Progenitor cell of endocrine pancreas (in vitro differentiated cells): ENCODE measurements at regions not wholly inside any gene's neighbourhood (a gene's known extent, or its start where the extent isn't known, plus 50 kb on each side); places are given as distances from the start of the nearest gene placed in this dataset.

Source experiments
- DNase-seq: peaks from one replicate; pipeline ENCODE4 v3.0.0; 2021; ENCODE audit warnings: low spot score; ENCODE audit not compliant: unreplicated experiment
- H3K27ac Mint-ChIP-seq: 2 replicates; pipeline ENCODE4 v1.8.0; 2021; ENCODE audit warnings: mild to moderate bottlenecking, moderate library complexity, mixed read lengths
- H3K27me3 Mint-ChIP-seq: 2 replicates; pipeline ENCODE4 v1.8.0; 2021; ENCODE audit warnings: mixed read lengths
- H3K36me3 Mint-ChIP-seq: 2 replicates; pipeline ENCODE4 v1.8.0; 2022; ENCODE audit warnings: mixed read lengths; ENCODE audit not compliant: insufficient read depth
- H3K4me1 Mint-ChIP-seq: 2 replicates; pipeline ENCODE4 v1.8.0; 2021; ENCODE audit warnings: low read depth, mixed read lengths
- H3K4me3 Mint-ChIP-seq: 2 replicates; pipeline ENCODE4 v1.8.0; 2021; ENCODE audit warnings: low read depth, mild to moderate bottlenecking, moderate library complexity, mixed read lengths
- H3K9me3 Mint-ChIP-seq: 2 replicates; pipeline ENCODE4 v1.8.0; 2021; ENCODE audit warnings: low read depth, mixed read lengths
- TF ChIP-seq, protein P1 (sequence below): fragments of 200-600 bp; sonication (generic); IDR thresholded peaks from one replicate; pipeline ENCODE4 v1.5.0; 2021; ENCODE audit warnings: antibody characterized with exemption, mild to moderate bottlenecking; ENCODE audit not compliant: unreplicated experiment

DNA sequence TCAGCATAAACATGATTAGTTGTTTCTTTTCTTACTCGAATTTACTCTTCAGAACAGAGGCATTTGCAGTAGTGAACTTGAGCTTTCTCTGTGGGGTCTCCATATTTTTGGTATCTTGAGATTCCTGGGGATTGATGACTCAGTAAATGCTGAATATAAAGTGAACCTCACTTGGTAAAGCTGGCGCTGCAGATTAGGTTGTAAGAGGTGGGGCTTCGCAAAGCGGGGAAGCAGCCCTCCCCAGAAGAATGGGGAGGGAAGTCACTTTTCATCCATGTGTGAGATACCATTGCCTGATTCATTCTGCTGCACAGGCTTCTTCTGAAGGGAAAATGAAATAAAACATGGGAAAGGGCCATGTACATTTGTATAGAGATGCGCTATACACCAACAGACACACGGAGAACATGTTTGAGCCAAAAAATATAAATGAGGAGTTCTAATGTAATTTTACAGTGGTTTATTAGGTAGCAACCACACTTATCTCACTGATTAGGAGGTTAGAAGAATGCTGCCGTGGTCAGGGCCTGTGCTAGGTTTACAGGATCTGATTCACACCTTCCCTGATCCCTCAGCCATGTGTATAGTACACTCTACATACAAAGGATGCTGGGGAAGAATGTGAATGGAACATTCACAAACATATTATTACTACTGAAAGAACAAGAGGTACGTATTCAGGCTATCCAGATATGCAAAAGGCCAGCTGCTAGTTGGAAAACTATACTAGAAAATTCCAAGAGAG lies 63.5 kb downstream of the DNTTIP2 start:
- TF ChIP-seq, protein P1, sequence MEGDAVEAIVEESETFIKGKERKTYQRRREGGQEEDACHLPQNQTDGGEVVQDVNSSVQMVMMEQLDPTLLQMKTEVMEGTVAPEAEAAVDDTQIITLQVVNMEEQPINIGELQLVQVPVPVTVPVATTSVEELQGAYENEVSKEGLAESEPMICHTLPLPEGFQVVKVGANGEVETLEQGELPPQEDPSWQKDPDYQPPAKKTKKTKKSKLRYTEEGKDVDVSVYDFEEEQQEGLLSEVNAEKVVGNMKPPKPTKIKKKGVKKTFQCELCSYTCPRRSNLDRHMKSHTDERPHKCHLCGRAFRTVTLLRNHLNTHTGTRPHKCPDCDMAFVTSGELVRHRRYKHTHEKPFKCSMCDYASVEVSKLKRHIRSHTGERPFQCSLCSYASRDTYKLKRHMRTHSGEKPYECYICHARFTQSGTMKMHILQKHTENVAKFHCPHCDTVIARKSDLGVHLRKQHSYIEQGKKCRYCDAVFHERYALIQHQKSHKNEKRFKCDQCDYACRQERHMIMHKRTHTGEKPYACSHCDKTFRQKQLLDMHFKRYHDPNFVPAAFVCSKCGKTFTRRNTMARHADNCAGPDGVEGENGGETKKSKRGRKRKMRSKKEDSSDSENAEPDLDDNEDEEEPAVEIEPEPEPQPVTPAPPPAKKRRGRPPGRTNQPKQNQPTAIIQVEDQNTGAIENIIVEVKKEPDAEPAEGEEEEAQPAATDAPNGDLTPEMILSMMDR = no peak
- Mint-ChIP-seq H3K4me3 (no peak overlapping the region), H3K27ac (no peak overlapping the region), H3K4me1 (peaks cover 12% of the 10 kb centered on the region), H3K27me3 (no peaks in the 10 kb centered on the region), H3K36me3 (no peaks in the 10 kb centered on the region), H3K9me3 (no peaks in the 10 kb centered on the region)
- DNase-seq = no peak

DNA sequence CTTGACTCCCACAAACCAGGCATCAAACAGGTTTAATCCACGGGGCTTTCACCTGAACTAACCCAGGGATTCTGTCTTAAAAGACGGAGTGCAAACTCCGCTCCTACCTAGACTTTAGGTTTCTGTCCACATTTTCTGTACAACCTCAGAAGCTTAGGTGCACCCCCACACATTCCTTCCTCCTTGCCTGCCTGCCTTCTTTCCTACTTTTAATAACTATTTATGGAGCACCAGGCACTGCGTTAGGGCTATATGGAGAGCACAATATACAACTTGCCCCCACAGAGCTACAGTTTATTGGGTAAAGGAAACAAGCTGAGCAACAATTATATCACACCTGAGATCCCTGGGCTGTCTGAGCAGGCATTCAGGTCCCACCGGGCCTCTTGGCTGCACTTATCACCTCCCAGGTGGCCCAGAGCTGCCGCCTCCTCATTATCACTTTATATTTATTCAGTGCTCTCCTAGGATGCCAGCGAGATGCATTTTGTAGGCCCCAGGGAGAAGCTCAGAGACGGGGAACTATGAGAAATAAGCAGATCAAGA lies 64.1 kb downstream of the DNTTIP2 start:
- Mint-ChIP-seq H3K4me3 (no peak overlapping the region), H3K36me3 (no peaks in the 10 kb centered on the region), H3K9me3 (no peaks in the 10 kb centered on the region), H3K27ac (no peak overlapping the region), H3K4me1 (peaks cover 12% of the 10 kb centered on the region), H3K27me3 (no peaks in the 10 kb centered on the region)
- DNase-seq = no peak
- TF ChIP-seq, protein P1 = no peak

DNA sequence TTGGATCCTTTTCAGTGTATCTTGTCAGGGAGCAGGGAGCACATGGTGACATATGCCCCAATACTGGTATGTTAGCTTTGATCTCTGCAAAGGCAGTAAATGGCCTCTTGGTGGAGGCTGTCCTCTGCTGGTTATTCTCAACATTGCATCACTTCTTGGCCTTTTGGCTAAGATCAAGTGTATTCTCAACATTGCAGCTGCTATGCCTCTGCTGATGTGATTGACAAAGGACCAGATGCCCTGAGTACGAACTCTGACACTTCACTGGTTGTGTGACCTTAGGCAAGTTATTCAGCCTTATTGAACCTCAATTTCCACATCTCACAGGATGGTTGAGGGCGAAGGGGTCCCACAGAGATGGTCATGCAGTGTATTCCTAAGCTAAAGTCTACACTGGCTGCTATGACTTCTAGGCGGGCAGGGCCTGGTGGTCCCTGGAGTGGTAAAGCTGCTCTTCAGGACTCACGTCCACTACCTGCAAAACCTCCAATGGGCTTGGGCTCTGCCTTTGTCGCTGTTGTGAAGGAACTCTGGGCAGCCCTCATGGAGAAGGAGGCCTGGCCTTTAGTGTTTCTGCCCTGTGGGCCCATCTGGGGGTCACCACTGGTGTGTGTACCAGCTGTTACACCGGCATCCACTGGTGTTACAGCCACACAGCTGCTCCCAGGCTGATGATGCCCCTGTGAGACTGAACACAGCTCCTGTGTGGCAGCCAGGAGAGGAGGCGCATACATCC lies 64.8 kb downstream of the DNTTIP2 start:
- TF ChIP-seq, protein P1 = peak; percentile 93
- Mint-ChIP-seq H3K27me3 (no peaks in the 10 kb centered on the region), H3K27ac (no peak overlapping the region), H3K4me3 (no peak overlapping the region), H3K4me1 (peaks cover 12% of the 10 kb centered on the region), H3K9me3 (no peaks in the 10 kb centered on the region), H3K36me3 (no peaks in the 10 kb centered on the region)
- DNase-seq = peak; percentile 34

DNA sequence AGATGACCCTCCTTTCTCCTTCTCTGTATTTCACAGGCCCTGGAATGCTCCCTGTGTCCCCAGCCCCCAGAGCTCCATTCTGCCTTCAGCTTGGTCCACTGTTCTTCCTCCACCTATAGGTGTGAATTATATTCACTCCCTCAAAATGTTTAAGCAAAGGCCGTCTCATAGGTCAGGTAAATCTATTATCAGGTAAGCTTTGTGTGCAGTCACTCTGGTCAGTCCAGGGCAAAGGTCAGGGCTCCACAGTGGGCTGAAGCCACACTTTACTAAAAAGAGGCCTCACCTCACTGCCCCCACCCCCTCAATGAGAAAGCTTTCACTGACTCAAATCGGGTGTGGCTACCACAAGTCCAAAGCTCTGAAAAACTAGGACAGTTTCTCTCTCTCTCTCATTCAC lies 65.9 kb downstream of the DNTTIP2 start:
- H3K4me1 Mint-ChIP-seq = peaks cover 12% of the 10 kb centered on the region
- peaks cover 1% of the 10 kb centered on the region for H3K36me3 Mint-ChIP-seq
- no peak overlapping the region for H3K27ac Mint-ChIP-seq

More for the DNA sequence above, 65.9 kb downstream of the DNTTIP2 start:
- DNase-seq = no peak
- no peak overlapping the region for H3K4me3 Mint-ChIP-seq
- no peaks in the 10 kb centered on the region for H3K27me3 Mint-ChIP-seq
- TF ChIP-seq, protein P1 = peak; percentile 15
- peaks cover 10% of the 10 kb centered on the region for H3K9me3 Mint-ChIP-seq
